Endodermal cell (in vitro differentiated cells): ENCODE measurements at regions not wholly inside any gene's neighbourhood (a gene's known extent, or its start where the extent isn't known, plus 50 kb on each side); places are given as distances from the start of the nearest gene placed in this dataset.

ENCODE experiments used
- DNase-seq: peaks from one replicate; pipeline ENCODE4 v3.0.0-alpha.2; 2017
- H3K27ac ChIP-seq: 2 replicates; pipeline ENCODE4 v1.5.1; 2013; ENCODE audit warnings: mild to moderate bottlenecking, low read depth, low read length, moderate library complexity
- H3K27me3 ChIP-seq: 2 replicates; pipeline ENCODE4 v1.6.1; 2013; ENCODE audit warnings: mild to moderate bottlenecking, low read length, moderate library complexity; ENCODE audit not compliant: insufficient read depth, control insufficient read depth, poor library complexity, severe bottlenecking
- H3K36me3 ChIP-seq: 2 replicates; pipeline ENCODE4 v1.7.0; 2013; ENCODE audit warnings: mild to moderate bottlenecking, low read length, moderate library complexity; ENCODE audit not compliant: control insufficient read depth, insufficient read depth
- H3K4me1 ChIP-seq: one replicate; pipeline ENCODE4 v1.7.0; 2013; ENCODE audit warnings: low read length; ENCODE audit not compliant: control insufficient read depth, insufficient read depth
- H3K4me3 ChIP-seq: 2 replicates; pipeline ENCODE4 v1.5.1; 2013; ENCODE audit warnings: mild to moderate bottlenecking, low read length, moderate library complexity
- H3K9ac ChIP-seq: 2 replicates; pipeline ENCODE4 v1.6.1; 2013; ENCODE audit warnings: mild to moderate bottlenecking, low read length, moderate library complexity; ENCODE audit not compliant: poor library complexity, severe bottlenecking; ENCODE audit errors: extremely low read depth
- H3K9me3 ChIP-seq: 2 replicates; pipeline ENCODE4 v1.6.1; 2013; ENCODE audit warnings: mild to moderate bottlenecking, low read length, moderate library complexity; ENCODE audit not compliant: control insufficient read depth
- H3K27ac Mint-ChIP-seq: 2 replicates; pipeline ENCODE4 v1.8.0; 2020; ENCODE audit warnings: mixed read lengths
- H3K27me3 Mint-ChIP-seq: 2 replicates; pipeline ENCODE4 v1.8.0; 2021; ENCODE audit warnings: mild to moderate bottlenecking, mixed read lengths; ENCODE audit not compliant: insufficient read depth
- H3K36me3 Mint-ChIP-seq: 2 replicates; pipeline ENCODE4 v1.8.0; 2020; ENCODE audit warnings: low read depth, mixed read lengths
- H3K4me1 Mint-ChIP-seq: 2 replicates; pipeline ENCODE4 v1.8.0; 2020; ENCODE audit warnings: mixed read lengths
- H3K4me3 Mint-ChIP-seq: 2 replicates; pipeline ENCODE4 v1.8.0; 2020; ENCODE audit warnings: mild to moderate bottlenecking, moderate library complexity, mixed read lengths
- H3K9me3 Mint-ChIP-seq: 2 replicates; pipeline ENCODE4 v1.8.0; 2020; ENCODE audit warnings: mild to moderate bottlenecking, mixed read lengths
- CTCF ChIP-seq: fragments of 200-600 bp; sonication (generic); conservative IDR thresholded peaks from 2 replicates; pipeline ENCODE4 v1.5.0; 2021; ENCODE audit warnings: antibody characterized with exemption, mild to moderate bottlenecking
- WGBS, 2 experiments: methylation state at CpG; one replicate each; pipeline versions ENCODE4 v1.1.5 to v1.1.7; 2013; ENCODE audit warnings: missing lambda C conversion rate in 2 of 2, mixed read lengths in 1 of 2; ENCODE audit not compliant: insufficient coverage in 1 of 2, insufficient read length in 1 of 2; 5-methylcytosine and 5-hydroxymethylcytosine counted together

GRCh38 chr18:76699923-76700322, 122.4 kb upstream of the ZNF236 start:
- H3K4me1 Mint-ChIP-seq: no peaks in the 10 kb centered on the region
- no peak overlapping the region for H3K27ac Mint-ChIP-seq
- no peaks in the 10 kb centered on the region for H3K9me3 ChIP-seq
- WGBS, 2 experiments: 91 to 94% methylated on average over 9 to 11 of the region's 11 CpGs
- H3K36me3 ChIP-seq: no peaks in the 10 kb centered on the region
- no peak overlapping the region for H3K4me3 ChIP-seq
- H3K27ac ChIP-seq: no peak overlapping the region
- H3K27me3 ChIP-seq: no peaks in the 10 kb centered on the region
- no peaks in the 10 kb centered on the region for H3K4me1 ChIP-seq
- no peaks in the 10 kb centered on the region for H3K27me3 Mint-ChIP-seq
- no peak for DNase-seq
- TF ChIP-seq CTCF: no peak
- H3K36me3 Mint-ChIP-seq: no peaks in the 10 kb centered on the region
- no peak overlapping the region for H3K4me3 Mint-ChIP-seq
- no peaks in the 10 kb centered on the region for H3K9me3 Mint-ChIP-seq
- H3K9ac ChIP-seq: no peak overlapping the region

DNA sequence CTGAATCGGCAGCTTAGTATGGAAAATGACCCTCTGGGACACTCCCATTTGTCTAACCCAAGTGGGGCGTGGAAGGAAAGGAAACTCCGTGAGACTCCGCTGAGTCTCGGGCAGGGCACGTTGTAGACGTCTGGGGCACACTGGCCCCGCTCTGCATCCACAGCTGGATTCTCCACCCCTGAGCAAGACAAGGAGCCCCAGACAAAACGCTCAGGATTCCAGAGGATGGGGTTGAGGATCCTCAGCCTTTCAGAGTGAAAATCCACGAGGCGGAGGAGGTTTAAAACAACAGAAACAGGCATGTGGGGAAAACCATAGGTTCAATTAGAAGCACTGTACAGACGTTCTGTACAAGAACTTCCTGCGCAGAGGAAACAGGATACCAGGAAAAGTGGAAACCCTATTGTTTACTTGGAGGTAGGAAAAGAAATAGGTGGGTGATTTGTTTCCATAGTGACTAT, 124.9 kb upstream of the ZNF236 start:
- no peak overlapping the region for H3K4me3 Mint-ChIP-seq
- H3K9me3 ChIP-seq: no peaks in the 10 kb centered on the region
- H3K9me3 Mint-ChIP-seq: no peaks in the 10 kb centered on the region
- no peaks in the 10 kb centered on the region for H3K27me3 Mint-ChIP-seq
- TF ChIP-seq CTCF: no peak
- no peak for DNase-seq
- H3K4me1 ChIP-seq: no peaks in the 10 kb centered on the region
- peak overlapping the region; percentile 58 for H3K27ac ChIP-seq
- H3K4me1 Mint-ChIP-seq: no peaks in the 10 kb centered on the region
- no peaks in the 10 kb centered on the region for H3K36me3 ChIP-seq
- no peak overlapping the region for H3K27ac Mint-ChIP-seq
- H3K9ac ChIP-seq: no peak overlapping the region
- WGBS, 2 experiments: 54 to 81% methylated on average over 10 to 13 of the region's 13 CpGs
- no peaks in the 10 kb centered on the region for H3K27me3 ChIP-seq
- H3K36me3 Mint-ChIP-seq: no peaks in the 10 kb centered on the region
- no peak overlapping the region for H3K4me3 ChIP-seq

DNA sequence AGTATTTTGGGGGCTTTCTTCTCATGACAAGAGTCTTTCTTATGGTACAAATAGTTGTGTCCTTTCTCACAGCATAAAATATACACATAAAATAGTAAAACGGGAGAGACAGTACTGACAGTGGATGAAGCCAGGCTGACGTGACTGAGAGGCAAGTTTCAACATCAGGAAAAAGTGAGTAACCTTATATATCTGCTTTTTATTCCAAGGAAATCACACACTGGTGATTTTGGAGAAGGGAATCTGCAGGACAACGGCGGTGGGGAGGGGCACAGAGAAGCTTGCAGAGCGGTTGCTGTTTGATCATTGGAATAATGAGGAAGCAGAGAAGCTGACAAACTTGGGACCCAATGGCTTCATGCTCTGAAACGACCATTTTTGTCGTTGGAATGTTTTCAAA, 130.6 kb upstream of the ZNF236 start:
- no peaks in the 10 kb centered on the region for H3K27me3 Mint-ChIP-seq
- Histone ChIP-seq H3K4me3 (no peak overlapping the region), H3K4me1 (no peaks in the 10 kb centered on the region), H3K9me3 (no peaks in the 10 kb centered on the region), H3K27me3 (no peaks in the 10 kb centered on the region), H3K36me3 (no peaks in the 10 kb centered on the region), H3K27ac (no peak overlapping the region), H3K9ac (no peak overlapping the region)
- DNase-seq: no peak
- H3K27ac Mint-ChIP-seq: no peak overlapping the region
- H3K4me1 Mint-ChIP-seq: peaks cover 1% of the 10 kb centered on the region
- no peak overlapping the region for H3K4me3 Mint-ChIP-seq
- H3K9me3 Mint-ChIP-seq: no peaks in the 10 kb centered on the region
- 70 to 82% methylated on average over 4 to 7 of the region's 7 CpGs for WGBS, 2 experiments
- no peak for TF ChIP-seq CTCF
- no peaks in the 10 kb centered on the region for H3K36me3 Mint-ChIP-seq
